IMR-90 (cell line): ENCODE measurements at regions not wholly inside any gene's neighbourhood (a gene's known extent, or its start where the extent isn't known, plus 50 kb on each side); places are given as distances from the start of the nearest gene placed in this dataset.

ENCODE experiments used
- ATAC-seq: fragments of 200-7000 bp; cut with Tn5 transposase; 2 replicates; pipeline ENCODE4 v1.9.1; 2020; ENCODE audit warnings: low read depth, mild to moderate bottlenecking, moderate library complexity
- BruUV-seq: library from RNA; stranded (reverse); fragments of 400-500 nt; replicated peaks from 2 replicates; lab custom pipeline; 2021; lab: Mats Ljungman, UMichigan
- CTCF ChIA-PET: fragments of 300-600 bp; formaldehyde crosslinking; extraction: SDS; loops from one replicate; lab custom pipeline; 2021; ENCODE audit warnings: antibody characterized with exemption; lab: Yijun Ruan, JAX
- POLR2A ChIA-PET: fragments of 300-600 bp; sonication (Branson Sonifier 250); formaldehyde crosslinking; loops from one replicate; lab custom pipeline; 2022; ENCODE audit warnings: antibody characterized with exemption; ENCODE audit not compliant: unreplicated experiment; lab: Charles Lee
- DNase-seq: peaks from one replicate; pipeline ENCODE4 v3.0.0; 2013
- H2AFZ ChIP-seq: replicated peaks from 2 replicates; pipeline ENCODE3; 2013; ENCODE audit warnings: low read length, mild to moderate bottlenecking; ENCODE audit not compliant: poor library complexity
- H2AK5ac ChIP-seq: 2 replicates; pipeline ENCODE4 v1.6.1; 2013; ENCODE audit warnings: low read depth, low read length, inconsistent platforms
- H2AK9ac ChIP-seq: replicated peaks from 2 replicates; pipeline ENCODE3; 2013; ENCODE audit warnings: mild to moderate bottlenecking, low read depth, low read length, moderate library complexity; ENCODE audit not compliant: poor library complexity
- H2BK120ac ChIP-seq: 2 replicates; pipeline ENCODE4 v1.6.1; 2013; ENCODE audit warnings: low read depth, low read length, inconsistent platforms
- H2BK15ac ChIP-seq: 3 replicates; pipeline ENCODE4 v1.6.1; 2013; ENCODE audit warnings: low read depth, low read length, inconsistent platforms
- H2BK20ac ChIP-seq: 2 replicates; pipeline ENCODE4 v1.6.1; 2013; ENCODE audit warnings: low read depth, mild to moderate bottlenecking, inconsistent platforms, low read length, moderate library complexity
- H2BK5ac ChIP-seq: 2 replicates; pipeline ENCODE4 v1.6.1; 2013; ENCODE audit warnings: mild to moderate bottlenecking, low read depth, low read length, inconsistent platforms; ENCODE audit not compliant: poor library complexity, severe bottlenecking
- H3K14ac ChIP-seq: replicated peaks from 2 replicates; pipeline ENCODE4 v1.6.1; 2013; ENCODE audit warnings: low read depth, low read length, inconsistent platforms
- H3K18ac ChIP-seq: 2 replicates; pipeline ENCODE4 v1.6.1; 2013; ENCODE audit warnings: low read depth, low read length, control low read depth
- H3K23ac ChIP-seq: 2 replicates; pipeline ENCODE4 v1.6.1; 2013; ENCODE audit warnings: low read depth, low read length, inconsistent platforms
- H3K27ac ChIP-seq: 2 replicates; pipeline ENCODE4 v1.5.1; 2013; ENCODE audit warnings: mild to moderate bottlenecking, control low read depth, low read length; ENCODE audit not compliant: insufficient read depth
- H3K27me3 ChIP-seq: 2 replicates; pipeline ENCODE4 v1.6.1; 2013; ENCODE audit warnings: low read length; ENCODE audit not compliant: control insufficient read depth, insufficient read depth
- H3K36me3 ChIP-seq: 2 replicates; pipeline ENCODE4 v1.6.1; 2013; ENCODE audit warnings: low read length, mixed read lengths; ENCODE audit not compliant: control insufficient read depth, insufficient read depth
- H3K4ac ChIP-seq: 2 replicates; pipeline ENCODE4 v1.6.1; 2013; ENCODE audit warnings: low read depth, low read length, inconsistent platforms
- H3K4me1 ChIP-seq: 2 replicates; pipeline ENCODE4 v1.6.1; 2013; ENCODE audit warnings: low read length, mixed read lengths; ENCODE audit not compliant: control insufficient read depth, insufficient read depth
- H3K4me2 ChIP-seq: 2 replicates; pipeline ENCODE4 v1.6.1; 2013; ENCODE audit warnings: low read depth, mild to moderate bottlenecking, control low read depth, low read length, moderate library complexity
- H3K4me3 ChIP-seq: 2 replicates; pipeline ENCODE4 v1.5.1; 2013; ENCODE audit warnings: low read depth, mild to moderate bottlenecking, control low read depth, low read length, moderate library complexity; ENCODE audit not compliant: insufficient read depth
- H3K56ac ChIP-seq: 2 replicates; pipeline ENCODE4 v1.6.1; 2013; ENCODE audit warnings: low read length, inconsistent platforms; ENCODE audit not compliant: insufficient read depth; ENCODE audit errors: extremely low read depth
- H3K79me1 ChIP-seq, 2 experiments: 2 replicates each; pipeline ENCODE4 v1.6.1; 2013; ENCODE audit warnings: low read length in 2 of 2, inconsistent platforms in 1 of 2, low read depth in 1 of 2
- H3K9ac ChIP-seq: 2 replicates; pipeline ENCODE4 v1.6.1; 2013; ENCODE audit warnings: low read depth, low read length, control low read depth
- H3K9me1 ChIP-seq: 2 replicates; pipeline ENCODE4 v1.6.1; 2013; ENCODE audit warnings: low read length, inconsistent platforms; ENCODE audit not compliant: insufficient read depth
- H3K9me3 ChIP-seq: 2 replicates; pipeline ENCODE4 v1.6.1; 2013; ENCODE audit warnings: low read length; ENCODE audit not compliant: control insufficient read depth, insufficient read depth
- H4K20me1 ChIP-seq: 2 replicates; pipeline ENCODE4 v1.6.1; 2013; ENCODE audit warnings: low read length, inconsistent platforms; ENCODE audit not compliant: insufficient read depth
- H4K5ac ChIP-seq: 2 replicates; pipeline ENCODE4 v1.6.1; 2013; ENCODE audit warnings: mild to moderate bottlenecking, low read depth, low read length, control low read depth
- H4K8ac ChIP-seq, 2 experiments: 2 replicates each; pipeline ENCODE4 v1.6.1; 2013; ENCODE audit warnings: low read depth in 2 of 2, low read length in 2 of 2, control low read depth in 1 of 2, inconsistent platforms in 1 of 2
- H4K91ac ChIP-seq: 2 replicates; pipeline ENCODE4 v1.6.1; 2013; ENCODE audit warnings: low read depth, low read length, inconsistent platforms; ENCODE audit not compliant: insufficient read depth
- FOS ChIP-seq: fragments of 150-350 bp; IDR thresholded peaks from 2 replicates; pipeline ENCODE4 v1.6.1; 2016; ENCODE audit warnings: low read depth, low read length
- NFE2L2 ChIP-seq: fragments of 150-350 bp; IDR thresholded peaks from 2 replicates; pipeline ENCODE4 v1.6.1; 2016; ENCODE audit warnings: low read depth, mild to moderate bottlenecking, low read length
- RAD21 ChIP-seq: IDR thresholded peaks from 2 replicates; pipeline ENCODE4 v1.6.1; 2012; ENCODE audit warnings: low read length, improper control_type of control experiment
- RCOR1 ChIP-seq: IDR thresholded peaks from 2 replicates; pipeline ENCODE4 v1.6.1; 2012; ENCODE audit warnings: mild to moderate bottlenecking, low read length, improper control_type of control experiment; ENCODE audit not compliant: insufficient replicate concordance
- WGBS, 2 experiments: methylation state at CpG; one replicate each; pipeline versions ENCODE4 v1.1.5 to v1.1.7; 2013; ENCODE audit warnings: missing lambda C conversion rate in 2 of 2; ENCODE audit not compliant: insufficient read length in 1 of 2; ENCODE audit errors: extremely low coverage in 2 of 2; 5-methylcytosine and 5-hydroxymethylcytosine counted together
- dilution Hi-C: fragments of 300-500 bp; cut with HindIII; formaldehyde crosslinking; loops from one replicate; pipeline ENCODE4 v1.14.3; 2018; ENCODE audit warnings: low sequenced_read_pairs; ENCODE audit not compliant: unreplicated experiment
- in situ Hi-C: fragments of 300-500 bp; cut with MboI; formaldehyde crosslinking; loops from 3 replicates; pipeline ENCODE4 v1.14.3; 2019; ENCODE audit warnings: low sequenced_read_pairs, inconsistent platforms, mixed read lengths
- intact Hi-C: fragments of 100-400 bp; cut with micrococcal nuclease; formaldehyde crosslinking; loops from 2 replicates; pipeline ENCODE4 v1.10.0; 2022

DNA sequence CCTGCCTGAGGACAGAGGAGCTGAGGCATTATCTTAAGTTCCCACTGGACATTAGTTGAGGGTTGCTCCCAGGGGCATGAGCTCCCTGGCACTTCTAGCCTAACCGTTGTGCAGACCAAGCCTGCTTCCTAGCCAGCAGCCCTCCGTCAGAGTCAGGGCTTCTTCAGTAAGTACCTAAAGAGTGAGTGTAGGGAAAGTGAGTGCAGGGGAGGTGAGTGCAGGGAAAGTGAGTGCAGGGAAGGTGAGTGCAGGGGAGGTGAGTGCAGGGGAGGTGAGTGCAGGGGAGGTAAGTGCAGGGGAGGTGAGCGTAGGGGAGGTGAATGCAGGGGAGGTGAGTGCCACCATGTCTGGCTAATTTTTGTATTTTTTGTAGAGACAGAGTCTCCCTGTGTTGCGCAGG is 190.5 kb downstream of the ESRRB start:
- Histone ChIP-seq H3K27ac (no peak overlapping the region), H2BK20ac (no peak overlapping the region), H3K9me1 (no peaks in the 10 kb centered on the region), H3K4me1 (no peaks in the 10 kb centered on the region), H2AFZ (no peak overlapping the region), H3K4ac (no peak overlapping the region), H4K91ac (no peak overlapping the region), H3K4me3 (no peak overlapping the region), H3K36me3 (no peaks in the 10 kb centered on the region), H3K4me2 (no peak overlapping the region), H3K14ac (no peak overlapping the region), H2AK9ac (no peak overlapping the region), H3K9ac (no peak overlapping the region), H3K56ac (no peak overlapping the region), H4K8ac (no peak overlapping the region), H3K23ac (no peak overlapping the region), H4K5ac (no peak overlapping the region), H2BK120ac (no peak overlapping the region), H2AK5ac (no peak overlapping the region), H3K18ac (no peak overlapping the region), H4K20me1 (no peaks in the 10 kb centered on the region), H3K79me1 (no peaks in the 10 kb centered on the region), H3K9me3 (no peaks in the 10 kb centered on the region), H3K27me3 (no peaks in the 10 kb centered on the region), H2BK5ac (no peak overlapping the region), H2BK15ac (no peak overlapping the region)
- POLR2A ChIA-PET = no interaction called here
- dilution Hi-C loops = no loop called here
- BruUV-seq = no TSS peak
- DNase-seq = no peak
- in situ Hi-C loops = no loop called here
- WGBS, 2 experiments = no CpG with 5 or more reads among the region's 4 CpGs
- CTCF ChIA-PET = no interaction called here
- no peak for TF ChIP-seq RCOR1
- TF ChIP-seq NFE2L2 = no peak
- no peak for TF ChIP-seq RAD21
- TF ChIP-seq FOS = no peak
- ATAC-seq = no peak
- intact Hi-C loops = no loop called here
